OCI-LY1 (cell line): ENCODE measurements at regions not wholly inside any gene's neighbourhood (a gene's known extent, or its start where the extent isn't known, plus 50 kb on each side); places are given as distances from the start of the nearest gene placed in this dataset.

ENCODE experiments used
- H2AFZ ChIP-seq: fragments of 200-600 bp; sonication (generic), shearing (Covaris generic); 2 replicates; pipeline ENCODE4 v1.6.0; 2014; ENCODE audit warnings: antibody characterized with exemption, mild to moderate bottlenecking, low read length
- H3F3A ChIP-seq: fragments of 200-600 bp; sonication (generic), shearing (Covaris generic); 2 replicates; pipeline ENCODE4 v1.6.0; 2014; ENCODE audit warnings: mild to moderate bottlenecking, antibody characterized with exemption, low read length, moderate library complexity; ENCODE audit not compliant: insufficient read depth
- H3K27ac ChIP-seq: fragments of 200-600 bp; sonication (generic); 2 replicates; pipeline ENCODE4 v1.5.1; 2014; ENCODE audit warnings: low read length, mixed run types, mild to moderate bottlenecking, low read depth; ENCODE audit not compliant: poor library complexity, severe bottlenecking
- H3K27me3 ChIP-seq: fragments of 200-600 bp; sonication (generic); 2 replicates; pipeline ENCODE4 v1.6.0; 2014; ENCODE audit warnings: antibody characterized with exemption, mild to moderate bottlenecking, low read length, moderate library complexity; ENCODE audit not compliant: insufficient read depth
- H3K36me3 ChIP-seq: fragments of 200-600 bp; sonication (generic); 2 replicates; pipeline ENCODE4 v1.6.1; 2014; ENCODE audit warnings: mild to moderate bottlenecking, antibody characterized with exemption, low read length, moderate library complexity, mixed read lengths; ENCODE audit not compliant: insufficient read depth
- H3K4me1 ChIP-seq: fragments of 200-600 bp; sonication (generic); 2 replicates; pipeline ENCODE4 v1.5.1; 2014; ENCODE audit warnings: mild to moderate bottlenecking, low read length, moderate library complexity; ENCODE audit not compliant: insufficient read depth, severe bottlenecking
- H3K4me2 ChIP-seq: fragments of 200-600 bp; sonication (generic), shearing (Covaris generic); 2 replicates; pipeline ENCODE4 v1.6.1; 2014; ENCODE audit warnings: low read length
- H3K4me3 ChIP-seq: fragments of 200-600 bp; sonication (generic); 2 replicates; pipeline ENCODE4 v1.5.1; 2014; ENCODE audit warnings: low read length, low read depth, mild to moderate bottlenecking, mixed read lengths; ENCODE audit not compliant: poor library complexity, severe bottlenecking
- H3K79me2 ChIP-seq: fragments of 200-600 bp; shearing (Covaris generic); 2 replicates; pipeline ENCODE4 v1.6.1; 2016; ENCODE audit warnings: mixed run types, low read length, mixed read lengths; ENCODE audit not compliant: insufficient read depth
- H3K9ac ChIP-seq: fragments of 200-600 bp; sonication (generic), shearing (Covaris generic); 2 replicates; pipeline ENCODE4 v1.6.1; 2014; ENCODE audit warnings: mild to moderate bottlenecking, low read length, mixed read lengths
- H3K9me2 ChIP-seq: fragments of 200-600 bp; sonication (generic), shearing (Covaris generic); 2 replicates; pipeline ENCODE4 v1.6.1; 2014; ENCODE audit warnings: low read depth, mild to moderate bottlenecking, low read length, mixed read lengths
- H3K9me3 ChIP-seq: fragments of 200-600 bp; shearing (Covaris generic); 2 replicates; pipeline ENCODE4 v1.6.1; 2014; ENCODE audit warnings: low read length, mixed read lengths
- H4K20me1 ChIP-seq: fragments of 200-600 bp; sonication (generic), shearing (Covaris generic); 2 replicates; pipeline ENCODE4 v1.6.0; 2016; ENCODE audit warnings: mild to moderate bottlenecking, low read length; ENCODE audit not compliant: insufficient read depth
- EZH2 ChIP-seq: fragments of 200-600 bp; sonication (generic), shearing (Covaris generic); IDR thresholded peaks from 2 replicates; pipeline ENCODE4 v1.8.0; 2017; ENCODE audit warnings: borderline replicate concordance, mixed run types, mild to moderate bottlenecking, antibody characterized with exemption, low read length, moderate library complexity, mixed read lengths
- TF ChIP-seq, protein P1 (sequence below): fragments of 200-600 bp; sonication (generic), shearing (Covaris generic); IDR thresholded peaks from 2 replicates; pipeline ENCODE4 v1.5.1; 2017; ENCODE audit warnings: mild to moderate bottlenecking, antibody characterized with exemption, low read length, moderate library complexity, mixed read lengths

GRCh38 chr5:136615251-136616119 is 250.1 kb upstream of the TRPC7 start:
- no peak overlapping the region for H2AFZ ChIP-seq
- H3K4me1 ChIP-seq, result no peaks in the 10 kb centered on the region
- no peak for TF ChIP-seq EZH2
- TF ChIP-seq, protein P1, sequence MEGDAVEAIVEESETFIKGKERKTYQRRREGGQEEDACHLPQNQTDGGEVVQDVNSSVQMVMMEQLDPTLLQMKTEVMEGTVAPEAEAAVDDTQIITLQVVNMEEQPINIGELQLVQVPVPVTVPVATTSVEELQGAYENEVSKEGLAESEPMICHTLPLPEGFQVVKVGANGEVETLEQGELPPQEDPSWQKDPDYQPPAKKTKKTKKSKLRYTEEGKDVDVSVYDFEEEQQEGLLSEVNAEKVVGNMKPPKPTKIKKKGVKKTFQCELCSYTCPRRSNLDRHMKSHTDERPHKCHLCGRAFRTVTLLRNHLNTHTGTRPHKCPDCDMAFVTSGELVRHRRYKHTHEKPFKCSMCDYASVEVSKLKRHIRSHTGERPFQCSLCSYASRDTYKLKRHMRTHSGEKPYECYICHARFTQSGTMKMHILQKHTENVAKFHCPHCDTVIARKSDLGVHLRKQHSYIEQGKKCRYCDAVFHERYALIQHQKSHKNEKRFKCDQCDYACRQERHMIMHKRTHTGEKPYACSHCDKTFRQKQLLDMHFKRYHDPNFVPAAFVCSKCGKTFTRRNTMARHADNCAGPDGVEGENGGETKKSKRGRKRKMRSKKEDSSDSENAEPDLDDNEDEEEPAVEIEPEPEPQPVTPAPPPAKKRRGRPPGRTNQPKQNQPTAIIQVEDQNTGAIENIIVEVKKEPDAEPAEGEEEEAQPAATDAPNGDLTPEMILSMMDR, result no peak
- no peaks in the 10 kb centered on the region for H3K27me3 ChIP-seq
- H3K9me2 ChIP-seq, result no peaks in the 10 kb centered on the region
- H3K36me3 ChIP-seq, result no peaks in the 10 kb centered on the region
- H3F3A ChIP-seq, result no peaks in the 10 kb centered on the region
- H3K4me2 ChIP-seq, result no peak overlapping the region
- H3K9ac ChIP-seq, result no peak overlapping the region
- H4K20me1 ChIP-seq, result no peaks in the 10 kb centered on the region
- H3K79me2 ChIP-seq, result no peaks in the 10 kb centered on the region
- H3K27ac ChIP-seq, result no peak overlapping the region
- H3K4me3 ChIP-seq, result no peak overlapping the region
- H3K9me3 ChIP-seq, result no peaks in the 10 kb centered on the region

GRCh38 chr5:136613230-136613629 is 247.9 kb upstream of the TRPC7 start:
- H3K9me2 ChIP-seq, result no peaks in the 10 kb centered on the region
- no peaks in the 10 kb centered on the region for H3K79me2 ChIP-seq
- H4K20me1 ChIP-seq, result no peaks in the 10 kb centered on the region
- H3K4me2 ChIP-seq, result no peak overlapping the region
- TF ChIP-seq EZH2, result no peak
- TF ChIP-seq, protein P1, result no peak
- no peaks in the 10 kb centered on the region for H3K9me3 ChIP-seq
- no peak overlapping the region for H3K27ac ChIP-seq
- H3K36me3 ChIP-seq, result no peaks in the 10 kb centered on the region
- H3K4me3 ChIP-seq, result no peak overlapping the region
- H3K4me1 ChIP-seq, result no peaks in the 10 kb centered on the region
- no peak overlapping the region for H3K9ac ChIP-seq
- no peak overlapping the region for H2AFZ ChIP-seq
- H3K27me3 ChIP-seq, result no peaks in the 10 kb centered on the region
- H3F3A ChIP-seq, result no peaks in the 10 kb centered on the region

DNA sequence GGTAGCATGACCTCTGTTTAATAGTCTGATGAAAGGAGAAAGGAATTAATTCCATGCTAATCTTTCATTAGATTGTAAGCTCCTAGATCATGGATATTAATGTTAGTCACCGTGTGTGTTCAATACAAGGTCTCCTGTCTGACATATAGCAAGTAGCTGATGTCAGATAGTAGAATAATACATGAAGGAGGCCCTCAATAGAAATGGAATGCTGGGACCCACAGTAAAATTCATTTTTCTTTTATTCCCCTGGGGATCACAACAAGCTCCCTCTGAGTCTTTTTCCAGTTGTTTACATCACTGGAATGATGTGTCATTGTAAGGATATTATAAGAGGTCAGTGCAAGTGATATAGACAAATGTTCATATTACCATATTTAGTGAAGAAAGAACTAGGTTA is 240.3 kb upstream of the TRPC7 start:
- Histone ChIP-seq H3K4me3 (no peak overlapping the region), H3K4me2 (no peak overlapping the region), H3F3A (no peaks in the 10 kb centered on the region), H3K4me1 (no peaks in the 10 kb centered on the region), H3K36me3 (no peaks in the 10 kb centered on the region), H3K9ac (no peak overlapping the region), H4K20me1 (no peaks in the 10 kb centered on the region), H3K9me2 (no peaks in the 10 kb centered on the region), H3K79me2 (no peaks in the 10 kb centered on the region), H2AFZ (no peak overlapping the region), H3K9me3 (no peaks in the 10 kb centered on the region), H3K27ac (no peak overlapping the region), H3K27me3 (no peaks in the 10 kb centered on the region)
- TF ChIP-seq, protein P1, result no peak
